GM12872 (cell line): ENCODE measurements at regions not wholly inside any gene's neighbourhood (a gene's known extent, or its start where the extent isn't known, plus 50 kb on each side); places are given as distances from the start of the nearest gene placed in this dataset.

Experiments
- CTCF ChIP-seq: IDR thresholded peaks from 3 replicates; pipeline ENCODE4 v1.5.1; 2011; ENCODE audit warnings: low read depth, mild to moderate bottlenecking, low read length, moderate library complexity; ENCODE audit not compliant: insufficient read depth

DNA sequence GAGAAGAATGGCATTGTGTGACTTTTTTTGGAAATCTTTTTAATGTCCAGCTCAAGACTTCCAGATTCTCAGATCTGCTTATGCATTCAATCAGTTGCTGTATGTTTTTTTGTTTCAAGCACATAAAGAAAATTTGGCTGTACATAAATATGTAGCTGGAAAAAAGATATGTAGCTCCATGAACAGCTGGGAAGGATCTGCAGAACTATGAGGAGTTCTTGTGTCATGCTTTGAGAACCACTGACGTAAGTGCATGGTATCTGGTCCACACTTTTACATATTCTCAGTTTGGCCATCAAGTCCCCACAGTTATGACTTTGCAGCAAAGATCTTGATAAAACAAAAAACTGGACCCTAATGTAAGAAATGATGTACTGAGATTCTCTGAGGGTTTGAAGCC, 165.9 kb downstream of the KIT start:
- TF ChIP-seq CTCF: no peak

- TF ChIP-seq CTCF: no peak
These were observed 161.3 kb downstream of the KIT start for GRCh38 chr4:54819034-54819433.

GRCh38 chr4:54818481-54818880, 160.7 kb downstream of the KIT start:
- TF ChIP-seq CTCF: no peak

DNA sequence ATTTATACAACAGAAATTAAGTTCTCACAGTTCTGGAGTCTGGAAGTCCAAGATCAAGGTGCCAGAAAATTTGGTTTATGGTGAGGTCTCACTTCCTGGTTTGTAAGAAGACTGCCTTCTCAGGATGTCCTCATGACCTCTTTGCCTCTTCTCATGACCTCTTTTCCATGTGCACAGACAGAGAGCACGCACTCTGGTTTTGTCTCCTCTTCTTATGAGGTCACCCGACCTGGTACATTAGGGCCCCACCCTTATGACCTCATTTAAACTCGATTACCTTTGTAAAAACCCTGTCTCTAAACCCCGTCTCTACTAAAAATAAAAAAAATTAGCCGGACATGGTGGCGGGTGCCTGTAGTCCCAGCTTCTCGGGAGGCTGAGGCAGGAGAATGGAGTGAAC, 155.9 kb downstream of the KIT start:
- TF ChIP-seq CTCF: no peak

DNA sequence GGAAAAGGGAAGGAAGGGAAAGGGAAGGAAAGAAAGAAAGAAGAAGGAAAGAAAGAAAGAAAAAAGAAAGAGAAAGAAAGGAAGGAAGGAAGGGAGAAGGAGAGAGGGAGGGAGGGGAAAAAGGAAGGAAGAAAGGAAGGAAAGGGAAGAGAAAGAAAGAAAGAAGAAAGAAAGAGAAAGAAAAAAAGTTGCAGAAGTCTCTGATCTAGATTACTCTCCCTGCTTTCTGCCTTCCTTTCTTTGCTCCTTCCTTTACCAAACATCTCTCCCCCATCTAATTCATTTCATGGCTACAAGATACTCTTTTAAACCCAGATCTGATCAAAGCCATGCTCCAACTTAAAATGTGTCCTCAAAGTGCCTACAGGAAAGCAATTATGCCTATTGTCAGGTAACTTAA, 148.6 kb downstream of the KIT start:
- TF ChIP-seq CTCF: no peak

DNA sequence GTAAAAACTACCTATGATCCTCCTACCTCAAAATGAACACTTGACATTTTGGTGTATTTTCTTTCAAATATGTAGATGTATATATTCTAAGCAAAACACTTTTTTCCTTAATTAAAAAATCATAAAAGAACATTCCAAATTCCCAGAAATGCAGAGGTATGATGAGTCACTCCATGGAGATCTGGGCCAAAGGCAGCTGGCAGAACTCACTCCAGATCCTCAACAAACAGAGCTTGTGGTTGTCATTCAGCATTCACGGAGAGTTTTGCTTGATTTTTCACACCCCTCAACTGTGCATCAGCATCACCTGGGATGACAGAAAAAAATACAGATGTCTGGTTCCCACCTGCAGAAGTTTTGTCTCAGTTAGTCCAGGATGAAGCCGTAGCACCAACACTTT, 144.6 kb downstream of the KIT start:
- no peak for TF ChIP-seq CTCF

DNA sequence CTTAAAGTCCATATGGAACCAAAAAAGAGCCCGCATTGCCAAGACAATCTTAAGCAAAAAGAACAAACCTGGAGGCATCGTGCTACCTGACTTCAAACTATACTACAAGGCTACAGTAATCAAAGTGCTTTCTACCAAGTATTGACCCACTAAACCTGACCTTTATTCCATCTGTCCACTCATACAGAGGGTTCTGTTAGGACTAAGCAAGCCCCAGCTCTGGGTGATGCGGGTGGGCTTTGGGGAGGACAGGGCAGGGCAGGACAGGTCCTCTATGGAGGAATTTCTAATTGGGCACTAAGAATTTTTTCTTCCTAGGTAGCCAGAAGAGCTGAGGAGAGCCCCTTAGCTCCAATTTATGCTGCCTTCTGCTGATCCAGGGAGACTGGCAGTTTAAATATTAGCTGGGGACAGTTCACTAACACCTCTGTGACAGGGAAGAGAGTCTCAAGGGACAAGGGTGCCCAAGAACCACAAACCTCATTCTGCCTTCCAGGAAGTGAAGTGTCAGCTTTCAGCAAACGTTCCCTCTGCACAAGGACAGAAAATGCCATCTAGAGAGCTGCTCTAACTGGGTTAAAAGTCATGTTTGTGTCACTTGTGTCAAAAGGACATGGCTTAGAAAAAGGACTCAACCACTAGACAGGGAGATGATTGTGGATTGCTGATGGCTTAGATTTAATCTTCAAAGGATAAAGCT, 143.2 kb downstream of the KIT start:
- no peak for TF ChIP-seq CTCF
